ENCODE measurements at regions not wholly inside any gene's neighbourhood (a gene's known extent, or its start where the extent isn't known, plus 50 kb on each side); places are given as distances from the start of the nearest gene placed in this dataset.
"Not testable (repeated sequence)": the region's sequence is repeated elsewhere in the genome, so short reads cannot be mapped to it uniquely, and the experiment has no call there.

DNA sequence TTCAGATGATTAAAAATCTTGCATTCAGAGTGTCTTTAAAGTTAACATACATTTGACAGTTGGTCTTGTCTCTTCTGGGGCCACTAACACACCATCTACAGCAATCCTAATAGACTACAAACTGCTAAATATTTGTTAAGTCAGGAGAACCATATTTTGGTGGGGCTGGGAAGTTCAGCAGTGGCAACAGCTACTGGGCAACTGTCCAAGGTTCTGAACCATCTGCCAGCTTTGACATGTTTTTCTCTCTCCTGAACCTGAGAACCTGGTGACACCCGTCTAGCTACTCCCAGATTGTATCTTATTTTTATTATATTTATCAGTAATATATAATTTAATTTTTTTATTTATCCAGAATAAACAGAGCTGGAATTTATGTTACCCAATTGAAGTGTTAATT is 199.0 kb upstream of the DPYD start:
- DNase-seq (ENCODE audit: low read depth) = no peak

DNA sequence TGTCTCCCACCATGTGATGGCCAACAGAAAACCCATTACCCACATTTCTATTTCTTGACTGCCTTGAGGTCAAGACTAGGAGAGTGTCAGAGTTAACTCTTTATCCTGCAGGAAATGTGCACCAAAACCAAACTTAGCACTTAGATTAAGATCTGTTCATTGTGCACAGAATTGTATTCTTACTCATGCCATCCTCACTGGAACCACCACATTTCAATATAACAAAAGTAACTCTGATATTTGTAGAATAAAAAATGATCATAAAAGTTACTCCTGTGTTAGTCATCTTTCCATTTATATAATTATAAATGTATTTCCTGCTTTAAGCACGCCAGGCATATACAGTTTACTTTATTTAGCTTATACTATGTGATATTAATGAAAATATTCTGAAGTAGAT is 193.0 kb upstream of the DPYD start:
- no peak for DNase-seq (ENCODE audit: low read depth)

DNA sequence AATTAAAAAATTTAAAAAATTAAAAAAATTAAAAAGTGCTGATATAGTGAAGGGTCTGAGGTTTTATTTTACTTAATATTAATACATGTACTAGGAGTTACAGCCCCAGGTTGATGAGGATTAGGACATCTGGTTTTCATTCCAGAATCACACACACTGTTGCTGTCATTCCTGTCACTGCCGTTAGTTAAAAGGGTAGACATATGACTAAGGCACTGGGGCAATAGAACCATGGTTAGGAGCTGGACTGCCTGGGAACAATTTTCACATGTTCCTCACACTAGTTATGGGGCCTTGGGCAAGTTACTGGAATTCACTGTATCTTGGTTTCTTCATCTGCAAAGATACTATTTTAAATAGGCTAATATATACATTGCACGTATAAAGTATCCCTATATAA is 191.8 kb upstream of the DPYD start:
- DNase-seq (ENCODE audit: low read depth) = no peak

DNA sequence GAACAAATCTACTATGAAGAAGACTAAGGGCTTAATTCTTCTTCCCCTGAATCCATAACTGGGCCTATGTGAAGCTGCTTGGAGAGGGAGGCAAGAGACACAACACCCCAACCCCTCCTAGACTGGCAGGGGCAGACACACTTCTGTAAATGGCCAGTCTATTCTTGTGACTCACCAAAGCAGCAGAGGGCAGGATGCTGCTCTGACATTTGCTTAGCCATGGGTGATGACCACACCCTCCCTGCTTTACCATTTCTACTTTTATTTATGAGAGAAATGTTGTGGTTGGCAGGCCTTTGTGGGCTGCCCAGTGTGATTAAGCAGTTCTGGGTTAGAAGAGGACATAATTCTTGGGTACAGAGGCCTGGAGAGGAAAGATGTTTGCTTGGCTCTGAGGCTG is 189.8 kb upstream of the DPYD start:
- no peak for DNase-seq (ENCODE audit: low read depth)

DNA sequence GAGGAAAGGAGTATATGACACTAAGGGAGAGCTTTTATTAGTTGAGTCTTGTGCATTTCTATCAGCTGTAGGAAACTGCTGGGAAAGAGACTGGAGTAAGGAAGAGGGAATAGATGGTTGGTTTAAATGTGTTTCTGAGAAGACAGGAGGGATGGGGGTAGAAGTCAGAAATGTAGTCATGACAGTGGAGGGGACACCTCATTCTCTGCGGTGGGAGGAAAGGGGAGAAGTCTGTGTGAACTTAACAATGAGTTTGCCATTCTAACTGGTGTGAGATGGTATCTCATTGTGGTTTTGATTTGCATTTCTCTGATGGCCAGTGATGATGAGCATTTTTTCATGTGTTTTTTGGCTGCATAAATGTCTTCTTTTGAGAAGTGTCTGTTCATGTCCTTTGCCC is 187.5 kb upstream of the DPYD start:
- DNase-seq (ENCODE audit: low read depth) = not testable (repeated sequence)

DNA sequence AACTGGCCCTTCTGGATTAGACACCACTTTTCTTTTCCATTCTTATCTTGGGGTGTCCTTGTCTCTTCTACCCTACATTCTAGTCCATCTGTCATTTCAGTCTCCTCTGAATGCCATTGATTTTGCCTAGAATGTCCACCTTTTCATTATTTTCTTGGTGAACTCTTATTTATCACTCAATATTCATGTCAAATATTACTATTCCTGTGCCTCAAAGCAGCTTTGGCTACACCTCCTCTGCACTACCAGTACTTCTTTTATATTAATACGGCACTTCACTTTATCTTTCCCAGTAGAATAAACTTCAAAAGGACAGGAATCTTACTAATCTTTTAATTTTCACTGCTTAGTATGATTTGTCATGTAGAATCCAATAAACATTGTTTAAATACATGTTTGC is 186.4 kb upstream of the DPYD start:
- no peak for DNase-seq (ENCODE audit: low read depth)

DNA sequence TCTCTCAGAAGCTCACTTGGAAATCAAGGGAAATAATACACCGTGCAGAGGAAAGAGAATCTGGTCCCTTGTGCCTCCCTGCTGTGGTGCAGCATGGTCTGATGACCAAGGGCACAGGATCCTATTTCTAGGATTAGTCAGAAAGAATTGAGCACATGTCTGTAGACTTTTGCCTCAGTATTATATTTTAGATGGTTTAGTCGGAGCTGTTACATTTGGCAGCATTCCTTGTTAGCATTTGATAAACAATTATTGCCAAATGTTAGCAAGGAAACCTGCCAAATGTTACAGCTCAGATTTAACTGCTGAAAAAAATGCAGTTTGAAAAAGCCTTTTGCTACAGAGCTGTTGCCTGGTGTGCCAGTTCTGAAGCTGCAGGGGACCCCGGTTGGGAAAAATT is 183.5 kb upstream of the DPYD start:
- DNase-seq (ENCODE audit: low read depth) = no peak

DNA sequence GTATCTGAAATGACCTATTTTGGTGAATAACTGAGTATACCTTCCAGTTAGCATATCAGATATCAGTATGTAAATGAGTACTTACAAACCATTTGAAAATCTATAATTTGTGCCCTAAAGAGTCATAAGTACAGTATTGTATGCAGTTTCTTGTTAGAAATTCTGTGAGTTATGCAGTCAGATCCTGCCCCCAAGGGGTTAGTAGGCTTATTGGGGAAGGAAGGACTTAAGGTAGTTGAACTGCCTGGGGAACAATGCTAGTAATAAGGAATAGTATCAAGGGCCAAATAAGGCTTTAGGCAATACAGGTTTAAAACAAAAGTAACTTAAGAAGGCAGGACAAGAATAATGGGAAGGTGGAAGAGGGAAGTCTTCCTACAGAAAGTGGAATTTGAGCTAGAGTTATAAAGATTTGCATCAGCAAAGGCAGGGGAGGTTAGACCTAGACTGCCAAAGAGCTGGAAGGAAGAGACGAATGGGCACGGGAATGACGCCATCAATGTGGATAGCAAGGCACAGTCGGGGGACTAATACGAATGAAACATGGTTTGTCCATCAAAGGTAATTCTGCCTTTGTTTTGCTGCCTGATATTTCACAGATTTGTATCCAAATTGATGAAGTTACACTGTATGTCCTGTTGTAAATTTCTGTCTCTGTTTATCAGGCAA is 182.9 kb upstream of the DPYD start:
- DNase-seq (ENCODE audit: low read depth) = no peak

DNA sequence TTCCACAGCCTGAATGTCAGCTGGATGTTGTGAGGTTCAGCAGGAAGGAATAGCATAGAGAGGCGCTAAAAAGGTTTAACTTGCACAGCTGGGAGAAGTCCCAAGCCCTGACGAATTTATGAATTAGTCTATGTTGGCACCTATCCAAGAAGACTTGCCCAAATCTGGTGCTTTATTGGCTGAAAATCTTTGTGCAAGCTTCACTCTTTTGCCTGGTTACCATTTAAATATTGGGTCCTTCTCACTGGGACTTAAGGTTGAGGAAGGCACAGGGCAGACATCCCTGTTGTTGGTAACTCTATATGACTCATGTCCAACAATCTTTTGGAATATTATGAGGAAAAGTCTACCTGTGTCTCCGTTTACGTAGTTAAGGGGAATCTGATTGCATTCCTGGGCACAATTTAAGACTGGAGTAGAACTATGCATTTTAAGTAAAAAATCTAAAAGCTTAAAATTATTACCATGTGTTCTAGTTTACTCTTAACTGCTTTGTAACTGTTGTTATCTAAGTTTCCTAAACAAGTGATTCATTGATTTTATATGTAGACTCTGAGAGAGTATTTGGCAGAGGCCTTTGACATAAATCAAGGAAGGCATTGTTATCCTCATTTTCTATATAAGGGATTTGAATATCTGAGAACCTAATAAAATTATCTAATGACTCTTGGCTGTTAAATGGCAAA is 181.7 kb upstream of the DPYD start:
- no peak for DNase-seq (ENCODE audit: low read depth)

DNA sequence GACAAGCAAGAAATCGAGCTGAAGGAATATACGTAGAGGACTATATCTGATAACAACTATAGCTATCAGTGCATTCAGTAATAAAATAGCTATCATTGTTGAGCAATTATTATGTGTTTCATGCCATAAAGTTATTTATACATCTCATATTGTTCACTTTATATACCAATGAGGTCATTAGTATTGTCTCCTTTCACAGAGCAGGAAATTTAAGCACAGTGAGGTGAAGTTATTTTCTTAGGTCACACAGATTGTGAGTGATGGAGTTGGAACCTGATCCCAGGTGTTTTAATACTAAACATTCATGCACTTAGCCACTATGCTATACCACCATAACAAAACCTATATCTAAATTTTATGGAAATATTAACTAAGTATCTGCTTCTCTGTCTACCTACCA is 180.5 kb upstream of the DPYD start:
- no peak for DNase-seq (ENCODE audit: low read depth)

DNA sequence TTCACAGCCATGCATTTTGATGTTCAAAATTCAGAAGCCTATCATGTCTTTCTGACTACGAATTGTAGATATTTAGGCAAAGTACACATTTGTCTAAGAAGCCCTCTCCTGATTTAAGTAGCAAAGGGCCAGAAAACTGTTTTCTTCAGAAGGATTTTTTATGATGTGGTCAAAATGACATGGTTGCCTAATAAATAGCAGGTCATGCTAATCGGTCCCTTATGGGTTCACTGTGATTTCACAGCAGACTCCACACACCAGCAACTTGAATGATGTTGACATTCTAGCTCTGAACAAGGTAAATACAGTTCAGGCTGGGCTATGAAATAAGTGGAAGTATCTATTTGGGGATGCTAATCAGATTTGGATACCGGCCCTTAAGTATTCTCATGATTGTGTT is 178.7 kb upstream of the DPYD start:
- DNase-seq (ENCODE audit: low read depth) = no peak

DNA sequence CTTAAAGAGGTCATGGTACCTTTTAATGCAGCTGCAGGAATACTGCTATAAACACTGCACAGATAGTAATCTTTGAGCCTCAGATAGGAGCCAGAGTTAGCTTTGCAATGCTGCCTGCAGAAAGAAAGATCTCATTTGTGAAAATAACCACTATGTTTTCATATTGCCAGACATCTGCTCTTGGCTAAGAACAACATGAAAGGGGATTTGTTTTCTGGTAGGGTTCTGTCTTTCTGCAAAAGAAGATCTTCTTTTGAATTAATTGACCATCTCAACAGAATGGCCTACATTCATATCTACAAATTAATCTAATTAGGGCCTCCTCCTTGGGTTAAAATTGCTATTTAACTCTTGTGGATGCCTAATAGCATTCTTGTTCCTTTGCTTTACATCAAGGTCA is 177.6 kb upstream of the DPYD start:
- no peak for DNase-seq (ENCODE audit: low read depth)

DNA sequence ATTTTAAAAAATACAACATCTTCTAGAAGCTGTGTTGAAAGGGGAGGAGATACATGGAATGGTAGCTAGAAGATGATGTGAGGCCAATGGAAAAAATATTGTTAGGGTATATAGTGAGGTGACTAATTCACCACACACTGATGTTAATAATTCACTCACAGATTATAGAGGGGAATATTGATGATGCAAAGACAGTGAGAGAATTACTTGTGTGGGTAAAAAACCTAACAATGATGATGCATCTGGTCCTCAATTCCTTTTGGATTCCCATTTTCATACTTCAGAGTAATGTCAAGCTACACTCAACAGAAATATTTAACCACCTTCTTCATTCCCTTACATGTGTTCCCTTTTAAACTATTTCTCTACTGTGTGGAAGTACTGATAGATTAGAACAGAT is 169.5 kb upstream of the DPYD start:
- no peak for DNase-seq (ENCODE audit: low read depth)

DNA sequence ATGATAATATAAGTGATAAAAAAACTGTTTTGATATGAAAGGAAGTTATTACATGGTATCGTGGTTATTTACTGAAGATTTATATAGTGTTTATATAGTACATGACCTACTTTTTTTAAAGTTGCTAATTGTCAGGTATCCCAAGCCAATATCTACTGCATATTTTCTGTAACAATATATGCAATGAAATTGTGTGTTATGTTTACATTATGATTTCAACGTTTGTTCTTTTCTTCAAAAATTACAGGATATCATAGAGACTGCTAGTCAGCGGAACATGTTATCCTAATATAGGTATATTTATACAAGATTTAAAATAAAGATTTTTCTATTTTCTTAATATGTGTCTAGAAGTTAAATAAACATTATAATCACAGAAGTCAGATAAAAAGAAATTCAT is 167.5 kb upstream of the DPYD start:
- DNase-seq (ENCODE audit: low read depth) = no peak

DNA sequence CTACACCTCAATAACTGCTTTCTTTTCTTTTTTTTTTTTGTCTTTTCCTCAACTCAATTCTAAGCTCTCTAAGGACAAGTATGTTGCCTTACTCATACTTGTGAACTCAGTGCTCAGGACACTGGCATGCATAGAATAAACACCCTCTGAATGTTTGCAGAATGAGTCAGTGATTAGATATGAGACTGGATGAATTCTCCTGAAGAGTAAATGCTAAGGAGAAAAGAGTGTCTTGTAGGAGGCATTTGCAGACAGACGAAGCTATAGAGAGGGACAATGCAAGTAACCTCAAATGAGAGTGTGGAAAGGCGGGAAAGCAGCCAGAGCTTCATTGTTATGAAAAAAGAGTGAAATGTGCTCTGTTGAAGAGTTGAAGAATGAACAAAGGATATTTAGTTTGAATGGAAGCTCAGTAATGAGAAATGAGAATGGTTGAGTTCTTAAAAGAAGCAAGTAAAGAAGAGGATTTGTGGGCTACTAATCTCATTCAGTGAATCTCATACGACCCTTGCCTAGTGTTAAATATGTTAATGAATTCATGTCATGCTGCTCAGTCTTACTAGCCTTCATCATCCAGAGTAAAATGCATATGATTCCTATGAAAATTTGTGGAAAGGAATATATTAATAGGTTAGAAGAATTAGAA is 166.1 kb upstream of the DPYD start:
- DNase-seq (ENCODE audit: low read depth) = no peak

DNA sequence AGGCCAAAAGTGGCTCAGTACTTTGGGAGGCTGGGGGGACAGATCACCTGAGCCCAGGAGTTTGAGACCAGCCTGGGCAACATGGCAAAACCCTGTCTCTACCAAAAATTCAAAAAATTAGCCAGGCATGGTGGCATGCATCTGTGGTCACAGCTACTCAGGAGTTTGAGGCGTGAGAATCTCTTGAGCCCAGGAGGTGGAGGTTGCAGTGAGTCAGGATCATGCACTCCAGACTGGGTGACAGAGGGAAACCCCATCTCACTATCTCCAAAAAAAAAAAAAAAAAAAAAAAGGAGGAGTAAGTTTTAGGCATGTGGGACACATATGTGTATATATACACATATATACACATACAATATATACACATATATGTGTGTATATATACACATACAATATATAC is 165.3 kb upstream of the DPYD start:
- DNase-seq (ENCODE audit: low read depth) = no peak

DNA sequence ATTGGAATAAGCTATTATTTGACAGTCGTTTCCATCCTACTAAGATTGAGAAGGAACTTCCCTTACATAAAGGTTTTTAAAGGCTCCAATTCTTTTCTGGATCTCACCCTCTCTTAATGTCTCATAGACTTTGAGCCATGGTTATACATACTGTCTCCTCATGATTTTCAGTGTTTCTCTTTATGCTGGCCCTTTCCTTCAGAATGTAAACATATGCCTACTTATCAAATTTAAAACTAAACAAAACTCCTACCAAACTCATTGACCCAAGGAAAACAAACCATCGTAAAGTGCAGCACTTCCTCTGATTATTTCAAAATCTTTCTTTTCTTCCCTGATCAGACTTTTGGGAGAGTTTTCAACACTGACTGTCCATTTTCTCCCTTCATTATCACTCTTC is 163.4 kb upstream of the DPYD start:
- no peak for DNase-seq (ENCODE audit: low read depth)

DNA sequence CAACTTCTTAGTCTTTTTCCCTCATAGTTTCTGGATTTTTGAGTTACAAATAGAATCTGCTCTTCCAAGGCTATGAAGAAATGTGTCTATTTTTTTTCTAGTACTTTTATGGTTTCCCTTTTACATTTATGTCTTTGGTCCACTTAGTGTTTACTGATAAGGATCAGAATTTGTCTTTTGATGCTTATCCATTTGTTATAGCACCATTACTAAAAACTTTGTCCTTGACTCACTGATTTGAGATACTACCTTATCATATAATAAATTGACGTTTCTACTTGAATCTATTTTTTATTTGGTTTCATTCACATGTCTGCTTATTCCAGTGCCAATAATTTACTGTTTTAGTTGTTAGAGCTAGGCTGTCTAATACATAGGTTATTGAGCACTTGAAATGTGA is 161.1 kb upstream of the DPYD start:
- DNase-seq (ENCODE audit: low read depth) = no peak

DNA sequence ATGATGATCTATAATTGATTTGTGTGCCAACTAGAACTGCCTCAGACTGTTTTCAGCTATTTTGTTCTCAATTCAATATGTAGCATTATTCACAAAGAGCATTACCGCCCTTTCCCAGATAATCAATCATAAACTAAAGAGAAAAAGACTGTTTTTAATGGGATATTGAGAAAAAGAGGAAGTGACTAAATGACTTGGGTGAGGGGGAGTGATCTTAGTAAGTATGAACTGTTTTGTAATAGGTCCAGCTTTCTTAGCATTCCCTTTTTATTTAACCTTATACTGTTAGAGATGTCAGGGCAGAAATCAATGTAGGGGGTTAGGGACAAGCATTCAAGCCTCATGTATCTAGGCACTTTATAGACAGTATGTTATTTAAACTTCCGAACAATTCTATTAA is 157.8 kb upstream of the DPYD start:
- no peak for DNase-seq (ENCODE audit: low read depth)

DNA sequence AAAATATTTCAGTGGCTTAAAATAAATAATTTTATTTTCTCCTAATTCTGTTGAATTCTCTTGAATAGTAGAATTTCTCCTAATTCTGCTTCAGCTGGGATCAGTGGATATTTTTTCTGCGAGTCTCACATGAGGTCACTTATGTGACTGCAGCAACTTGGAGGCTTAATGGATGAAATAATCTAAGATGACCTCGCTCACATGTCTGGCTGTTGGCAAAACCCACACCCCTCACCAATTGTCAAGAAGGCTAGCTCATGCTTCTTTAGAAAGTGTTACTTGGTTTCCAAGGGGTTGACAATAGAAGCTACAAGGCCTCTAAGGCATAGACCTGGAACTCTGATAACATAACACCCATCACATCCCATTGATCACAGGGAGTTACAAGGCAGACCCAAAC is 156.9 kb upstream of the DPYD start:
- DNase-seq (ENCODE audit: low read depth) = no peak

DNA sequence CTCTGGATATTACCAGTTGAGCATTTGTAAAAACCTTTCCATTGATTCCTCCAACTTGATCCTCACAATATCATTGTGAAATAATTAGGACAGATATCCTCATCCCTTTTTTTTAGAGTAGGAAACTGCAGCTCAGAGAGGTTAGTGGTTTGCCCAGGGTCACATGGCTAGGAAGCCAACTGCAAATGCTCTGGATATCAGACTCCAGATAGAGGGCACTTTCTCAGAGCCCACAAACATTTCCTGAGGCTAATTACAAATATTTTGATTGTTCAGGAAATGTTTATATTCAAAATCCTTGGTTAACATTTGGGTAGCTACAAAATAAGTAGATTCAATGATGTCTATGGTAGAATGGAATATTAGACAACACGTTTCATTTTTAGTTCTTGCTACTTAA is 154.8 kb upstream of the DPYD start:
- no peak for DNase-seq (ENCODE audit: low read depth)

DNA sequence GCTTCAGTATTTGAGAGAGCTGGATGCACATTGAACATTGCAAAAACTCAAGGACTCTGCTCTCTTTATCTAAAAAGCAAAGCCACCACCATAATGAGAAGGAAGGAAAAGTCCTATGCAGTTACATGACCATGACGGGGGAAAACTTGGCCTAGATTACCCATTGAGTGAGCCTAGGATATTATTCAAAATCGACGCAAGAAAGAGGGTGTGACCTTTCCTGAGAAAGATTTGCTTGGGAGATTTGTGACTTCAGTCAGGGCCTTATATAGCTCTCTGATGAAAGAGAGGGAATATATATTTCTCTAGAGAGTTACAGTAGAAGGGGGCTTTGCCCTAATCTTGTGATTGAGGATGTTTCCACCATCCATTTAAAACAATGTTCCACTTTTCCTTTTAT is 153.0 kb upstream of the DPYD start:
- no peak for DNase-seq (ENCODE audit: low read depth)

DNA sequence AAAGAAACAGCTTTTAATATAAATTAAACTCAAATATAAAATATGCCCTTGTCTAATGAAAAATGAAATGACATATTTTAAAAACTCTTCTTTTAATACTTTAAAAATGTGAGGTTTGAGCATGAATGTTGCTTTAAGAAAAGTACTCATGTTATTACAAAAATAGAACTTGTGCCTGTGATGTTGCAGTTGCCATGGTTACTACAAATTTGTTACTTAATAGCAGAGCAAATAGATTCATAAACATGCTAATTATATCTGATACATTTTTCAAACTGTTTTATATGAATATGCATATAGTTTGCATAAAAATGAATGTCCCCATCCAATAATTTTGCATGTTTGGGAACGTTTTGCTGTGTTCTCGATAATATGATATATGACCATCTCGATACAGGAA is 152.3 kb upstream of the DPYD start:
- no peak for DNase-seq (ENCODE audit: low read depth)

DNA sequence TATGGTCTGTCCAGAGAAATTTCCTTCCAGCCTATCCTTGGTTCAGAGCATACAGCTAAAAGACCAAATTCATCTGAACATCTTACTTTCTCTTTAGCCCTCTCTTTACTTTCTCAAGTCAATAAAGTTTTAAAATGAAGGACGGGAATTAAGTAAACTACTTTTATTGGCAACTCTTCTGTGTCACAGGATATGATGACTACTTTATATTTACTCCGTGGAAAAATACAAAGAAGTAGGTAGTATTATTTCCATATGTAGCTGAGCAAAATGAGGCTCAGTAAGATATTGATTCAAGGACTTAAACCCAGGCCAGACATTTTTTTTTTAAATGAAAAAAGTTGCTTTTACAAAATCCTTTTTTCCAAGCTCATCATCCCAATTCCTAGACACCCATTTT is 151.2 kb upstream of the DPYD start:
- no peak for DNase-seq (ENCODE audit: low read depth)

All from stimulated activated CD8-positive, alpha-beta memory T cell treated with anti-CD3 and anti-CD28 coated beads, Interleukin-15, amount 100 ng/mL, for 1 hour (primary cell).